AML-193 (cell line): ENCODE measurements at regions not wholly inside any gene's neighbourhood (a gene's known extent, or its start where the extent isn't known, plus 50 kb on each side); places are given as distances from the start of the nearest gene placed in this dataset.

ENCODE experiments used
- DNase-seq, 2 experiments: peaks; one replicate each; lab custom pipeline; 2025; lab: John Stamatoyannopoulos, UW

- DNase-seq: no peak
Observed at GRCh38 chr3:70899816-70900215, 587.4 kb upstream of the MDFIC2 start.

- DNase-seq: no peak
Observed at GRCh38 chr3:70890020-70890394, 577.6 kb upstream of the MDFIC2 start.

GRCh38 chr3:70889162-70890019 lies 577.0 kb upstream of the MDFIC2 start:
- no peak for DNase-seq

GRCh38 chr3:70885636-70886035 lies 573.2 kb upstream of the MDFIC2 start:
- DNase-seq: no peak

- no peak for DNase-seq
Observed at GRCh38 chr3:70882104-70882503, 569.7 kb upstream of the MDFIC2 start.

- no peak for DNase-seq
Observed at GRCh38 chr3:70880421-70880820, 568.0 kb upstream of the MDFIC2 start.

- no peak for DNase-seq
Observed at GRCh38 chr3:70876154-70876553, 563.7 kb upstream of the MDFIC2 start.

GRCh38 chr3:70874196-70874595 lies 561.8 kb upstream of the MDFIC2 start:
- no peak for DNase-seq

GRCh38 chr3:70873686-70874085 lies 561.2 kb upstream of the MDFIC2 start:
- no peak for DNase-seq

GRCh38 chr3:70871909-70872656 lies 559.6 kb upstream of the MDFIC2 start:
- no peak for DNase-seq

GRCh38 chr3:70870576-70870975 lies 558.1 kb upstream of the MDFIC2 start:
- no peak for DNase-seq

GRCh38 chr3:70868561-70868960 lies 556.1 kb upstream of the MDFIC2 start:
- DNase-seq: no peak

- no peak for DNase-seq
Observed at GRCh38 chr3:70863049-70863448, 550.6 kb upstream of the MDFIC2 start.

GRCh38 chr3:70861855-70862254 lies 549.4 kb upstream of the MDFIC2 start:
- DNase-seq: no peak

GRCh38 chr3:70861234-70861633 lies 548.8 kb upstream of the MDFIC2 start:
- DNase-seq: no peak

GRCh38 chr3:70857916-70858315 lies 545.5 kb upstream of the MDFIC2 start:
- no peak for DNase-seq

- DNase-seq: no peak
Observed at GRCh38 chr3:70856414-70857162, 544.1 kb upstream of the MDFIC2 start.

GRCh38 chr3:70855149-70855548 lies 542.7 kb upstream of the MDFIC2 start:
- DNase-seq: no peak

- no peak for DNase-seq
Observed at GRCh38 chr3:70854108-70854507, 541.7 kb upstream of the MDFIC2 start.

- no peak for DNase-seq
Observed at GRCh38 chr3:70853161-70853944, 540.9 kb upstream of the MDFIC2 start.

GRCh38 chr3:70849911-70850699 lies 537.7 kb upstream of the MDFIC2 start:
- no peak for DNase-seq
